ENCODE measurements at regions not wholly inside any gene's neighbourhood (a gene's known extent, or its start where the extent isn't known, plus 50 kb on each side); places are given as distances from the start of the nearest gene placed in this dataset.

DNA sequence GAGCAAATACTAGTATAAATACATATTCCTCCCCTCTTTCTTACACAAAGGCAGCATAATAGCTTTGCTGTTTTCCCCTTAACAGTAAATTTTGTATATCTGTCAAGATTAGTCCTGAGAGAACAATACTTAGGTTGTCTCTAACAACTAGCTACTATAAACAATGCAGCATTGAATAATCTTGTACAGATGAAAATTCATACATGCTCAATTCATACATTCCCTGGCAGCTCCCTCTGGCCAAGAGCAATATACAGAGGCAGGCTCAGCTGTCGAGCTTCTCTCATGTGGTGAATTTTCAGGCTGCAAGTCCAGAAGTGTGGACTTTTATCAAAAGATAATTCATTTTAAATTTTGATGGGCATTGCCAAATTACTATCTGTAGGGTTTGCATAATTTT is 81.2 kb upstream of the PTH start:
- TF ChIP-seq CTCF (IDR thresholded peaks at IDR 0.05; ENCODE audit: borderline replicate concordance, extremely low read depth, low read length, poor library complexity, severe bottlenecking) (no peak), EZH2 (IDR thresholded peaks at IDR 0.05; ENCODE audit: borderline replicate concordance, low read depth, low read length, severe bottlenecking) (no peak)

Data from DND-41 (cell line).